OCI-LY3 (cell line): ENCODE measurements at regions not wholly inside any gene's neighbourhood (a gene's known extent, or its start where the extent isn't known, plus 50 kb on each side); places are given as distances from the start of the nearest gene placed in this dataset.

Source experiments
- H2AFZ ChIP-seq: fragments of 200-600, 300-600 bp; shearing (Covaris generic); 2 replicates; pipeline ENCODE4 v1.6.0; 2014; ENCODE audit warnings: antibody characterized with exemption, low read depth, low read length
- H3K27ac ChIP-seq: fragments of 200-600, 300-600 bp; sonication (generic); 2 replicates; pipeline ENCODE4 v1.5.1; 2014; ENCODE audit warnings: mild to moderate bottlenecking, low read length, moderate library complexity, mixed read lengths
- H3K27me3 ChIP-seq: fragments of 200-600, 300-600 bp; sonication (generic); 2 replicates; pipeline ENCODE4 v1.6.1; 2014; ENCODE audit warnings: low read depth, low read length, mixed read lengths
- H3K36me3 ChIP-seq: fragments of 200-600, 300-600 bp; sonication (generic); replicated peaks from 2 replicates; pipeline ENCODE3; 2014; ENCODE audit warnings: low read depth, low read length, mixed read lengths
- H3K4me1 ChIP-seq: fragments of 300-600, 200-600 bp; sonication (generic); 2 replicates; pipeline ENCODE4 v1.6.1; 2014; ENCODE audit warnings: low read length, mixed read lengths
- H3K4me2 ChIP-seq: fragments of 200-600, 300-600 bp; sonication (generic); 2 replicates; pipeline ENCODE4 v1.6.1; 2014; ENCODE audit warnings: low read length, mixed read lengths
- H3K4me3 ChIP-seq: fragments of 300-600, 200-600 bp; sonication (generic); 2 replicates; pipeline ENCODE4 v1.5.1; 2014; ENCODE audit warnings: antibody characterized with exemption, mild to moderate bottlenecking, low read length, moderate library complexity
- H3K79me2 ChIP-seq: fragments of 300-600, 200-600 bp; shearing (Covaris generic); 2 replicates; pipeline ENCODE4 v1.6.1; 2014; ENCODE audit warnings: mild to moderate bottlenecking, low read length, mixed read lengths
- H3K9ac ChIP-seq: fragments of 300-600, 200-600 bp; shearing (Covaris generic); 2 replicates; pipeline ENCODE4 v1.6.0; 2014; ENCODE audit warnings: mild to moderate bottlenecking, low read length, moderate library complexity
- H3K9me3 ChIP-seq: fragments of 200-600, 300-600 bp; shearing (Covaris generic); 2 replicates; pipeline ENCODE4 v1.6.1; 2014; ENCODE audit warnings: low read length, mixed read lengths; ENCODE audit not compliant: insufficient read depth
- H4K20me1 ChIP-seq: fragments of 200-600, 300-600 bp; sonication (generic); 2 replicates; pipeline ENCODE4 v1.6.1; 2016; ENCODE audit warnings: low read length, mixed read lengths; ENCODE audit not compliant: insufficient read depth
- CTCF ChIP-seq: fragments of 200-600, 300-600 bp; sonication (generic); IDR thresholded peaks from 2 replicates; pipeline ENCODE4 v1.5.1; 2014; ENCODE audit warnings: antibody characterized with exemption, low read length, low read depth
- EZH2phosphoT487 ChIP-seq: fragments of 200-600 bp; shearing (Covaris generic); IDR thresholded peaks from 2 replicates; pipeline ENCODE4 v1.6.1; 2018; ENCODE audit warnings: antibody characterized with exemption, mixed run types, low read depth

- no peak overlapping the region for H2AFZ ChIP-seq
- no peaks in the 10 kb centered on the region for H3K36me3 ChIP-seq
- H3K4me2 ChIP-seq, result no peak overlapping the region
- no peak overlapping the region for H3K9ac ChIP-seq
- no peak overlapping the region for H3K27ac ChIP-seq
- no peaks in the 10 kb centered on the region for H3K4me1 ChIP-seq
- peaks cover 7% of the 10 kb centered on the region; the same call in 1 of the 2 replicates for H3K27me3 ChIP-seq
- TF ChIP-seq CTCF, result no peak
- no peak for TF ChIP-seq EZH2phosphoT487
- no peak overlapping the region for H3K4me3 ChIP-seq
- H3K79me2 ChIP-seq, result no peaks in the 10 kb centered on the region
- no peaks in the 10 kb centered on the region for H4K20me1 ChIP-seq
- H3K9me3 ChIP-seq, result no peaks in the 10 kb centered on the region
Observed at GRCh38 chr18:24679062-24679461, 218.6 kb downstream of the HRH4 start.

GRCh38 chr18:24683925-24684324, 223.5 kb downstream of the HRH4 start:
- TF ChIP-seq CTCF (no peak), EZH2phosphoT487 (no peak)
- H4K20me1 ChIP-seq, result no peaks in the 10 kb centered on the region
- H3K9ac ChIP-seq, result no peak overlapping the region

GRCh38 chr18:24685254-24685959, 225.0 kb downstream of the HRH4 start:
- no peak overlapping the region for H3K27ac ChIP-seq
- H3K27me3 ChIP-seq, result no peaks in the 10 kb centered on the region
- no peak overlapping the region for H3K9ac ChIP-seq
- no peak for TF ChIP-seq EZH2phosphoT487
- no peak for TF ChIP-seq CTCF
- H3K36me3 ChIP-seq, result no peaks in the 10 kb centered on the region
- no peaks in the 10 kb centered on the region for H3K9me3 ChIP-seq
- H2AFZ ChIP-seq, result no peak overlapping the region
- H3K79me2 ChIP-seq, result no peaks in the 10 kb centered on the region
- H3K4me3 ChIP-seq, result no peak overlapping the region
- no peaks in the 10 kb centered on the region for H3K4me1 ChIP-seq
- H4K20me1 ChIP-seq, result no peaks in the 10 kb centered on the region
- H3K4me2 ChIP-seq, result no peak overlapping the region

More at GRCh38 chr18:24683925-24684324, 223.5 kb downstream of the HRH4 start:
- Histone ChIP-seq H2AFZ (no peak overlapping the region), H3K4me3 (no peak overlapping the region), H3K4me1 (no peaks in the 10 kb centered on the region), H3K27me3 (no peaks in the 10 kb centered on the region), H3K4me2 (no peak overlapping the region), H3K27ac (no peak overlapping the region), H3K79me2 (no peaks in the 10 kb centered on the region), H3K36me3 (no peaks in the 10 kb centered on the region), H3K9me3 (no peaks in the 10 kb centered on the region)

GRCh38 chr18:24695168-24695567, 234.7 kb downstream of the HRH4 start:
- Histone ChIP-seq H3K27me3 (no peaks in the 10 kb centered on the region), H3K4me3 (no peak overlapping the region), H3K4me2 (no peak overlapping the region), H2AFZ (no peak overlapping the region), H3K27ac (no peak overlapping the region), H3K36me3 (no peaks in the 10 kb centered on the region), H3K79me2 (no peaks in the 10 kb centered on the region), H3K4me1 (no peaks in the 10 kb centered on the region), H3K9me3 (no peaks in the 10 kb centered on the region), H4K20me1 (no peaks in the 10 kb centered on the region), H3K9ac (no peak overlapping the region)
- TF ChIP-seq EZH2phosphoT487, result no peak
- TF ChIP-seq CTCF, result no peak
